HG02642 (cell line): ENCODE measurements at regions not wholly inside any gene's neighbourhood (a gene's known extent, or its start where the extent isn't known, plus 50 kb on each side); places are given as distances from the start of the nearest gene placed in this dataset.
"Not testable (repeated sequence)": the region's sequence is repeated elsewhere in the genome, so short reads cannot be mapped to it uniquely, and the experiment has no call there.

Experiments used
- ATAC-seq: cut with Tn5 transposase; IDR thresholded peaks from one replicate; pipeline ENCODE4 v1.9.1; 2021; ENCODE audit warnings: mild to moderate bottlenecking; ENCODE audit not compliant: unreplicated experiment, poor library complexity

DNA sequence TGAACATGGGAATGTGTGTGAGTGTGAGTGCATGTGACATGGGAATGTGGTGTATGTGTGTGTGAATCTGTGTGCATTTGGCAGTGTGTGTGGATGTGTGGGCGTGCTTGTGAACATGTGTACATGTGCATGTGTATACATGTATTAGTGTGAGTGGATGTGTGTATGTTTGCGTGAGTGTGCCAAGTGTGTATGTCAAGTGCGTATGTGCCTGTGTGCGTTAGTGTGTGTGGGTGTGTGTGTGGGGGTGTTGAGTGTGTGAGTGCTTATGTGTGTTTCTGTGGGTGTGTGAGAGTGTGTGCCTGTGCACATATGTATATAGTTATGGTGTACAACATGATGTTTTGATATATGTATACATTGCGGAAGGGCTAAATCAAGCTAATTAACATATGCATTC lies 244.3 kb downstream of the GADD45G start:
- no peak for ATAC-seq

- no peak for ATAC-seq
These were observed 245.3 kb downstream of the GADD45G start for GRCh38 chr9:89850153-89850552.

DNA sequence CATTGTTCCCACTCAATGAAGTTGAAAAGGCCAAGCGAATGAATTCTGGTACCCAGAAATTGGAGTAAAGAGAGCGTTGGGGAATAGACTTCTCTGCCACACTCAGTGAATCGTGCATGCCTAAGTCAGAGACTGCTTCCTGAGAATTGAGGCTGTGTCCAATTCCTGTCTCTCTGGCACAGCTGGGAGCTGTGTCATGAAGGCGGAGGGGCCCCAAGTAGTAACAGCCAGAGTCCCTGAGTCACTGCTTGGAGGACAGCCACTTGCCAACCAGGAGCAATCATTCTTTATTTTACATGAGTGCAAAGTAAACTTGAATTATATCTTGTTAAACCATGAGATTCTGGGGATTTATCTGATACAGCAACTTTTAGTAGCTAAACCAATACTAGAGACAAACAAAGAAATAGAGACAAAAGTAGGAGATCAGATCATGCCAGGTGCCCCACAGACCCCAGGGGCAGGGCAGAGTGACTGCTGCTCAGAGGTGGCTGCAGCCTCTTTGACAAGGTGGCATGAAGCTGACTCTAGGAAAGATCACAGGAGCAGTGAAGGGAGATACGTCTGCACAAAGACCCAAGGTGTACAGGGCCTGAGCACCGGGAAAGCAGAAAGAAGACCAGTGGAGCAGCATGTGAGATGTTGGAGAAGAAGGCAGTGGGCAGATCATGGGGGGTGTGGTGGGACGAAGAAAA lies 246.0 kb downstream of the GADD45G start:
- no peak for ATAC-seq

DNA sequence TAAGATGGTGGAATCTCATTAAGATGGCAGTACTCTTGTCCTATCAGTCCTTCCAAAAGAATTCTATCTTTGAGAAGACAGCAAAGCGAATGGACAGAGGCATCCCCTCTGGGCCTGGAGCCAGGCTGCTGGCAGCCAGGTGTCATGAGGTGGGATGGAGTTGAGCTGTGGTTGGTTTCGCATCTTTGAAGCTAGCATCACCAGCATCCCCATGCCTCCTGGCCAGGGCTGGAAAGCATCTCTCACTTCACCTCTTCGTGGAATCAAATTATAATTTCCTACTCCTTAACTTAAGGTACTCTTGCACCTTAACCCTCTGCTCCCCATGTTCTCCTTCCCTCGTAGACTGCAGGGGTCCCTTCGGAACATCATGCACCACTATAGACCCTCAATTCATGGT lies 248.3 kb downstream of the GADD45G start:
- ATAC-seq = no peak

DNA sequence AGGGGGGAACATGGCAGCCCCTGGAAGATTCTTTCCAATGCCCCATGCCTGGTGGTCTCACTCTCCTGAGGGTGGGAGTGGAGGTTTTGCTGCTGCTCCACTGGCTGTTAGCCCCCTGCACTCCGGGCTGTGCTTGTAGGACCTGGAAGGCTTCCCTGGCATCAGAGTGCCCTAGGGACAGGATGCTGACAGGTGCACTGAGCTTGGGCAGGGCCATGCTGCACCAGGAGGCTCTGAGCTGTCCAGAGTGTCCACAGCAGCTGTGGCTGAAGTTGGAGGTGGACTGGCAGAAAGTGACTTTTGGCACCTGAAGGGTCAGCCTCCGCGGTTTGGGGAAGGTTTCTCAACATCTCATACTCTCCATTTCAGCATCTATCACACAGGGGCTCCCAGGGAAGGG lies 249.1 kb downstream of the GADD45G start:
- ATAC-seq = no peak

DNA sequence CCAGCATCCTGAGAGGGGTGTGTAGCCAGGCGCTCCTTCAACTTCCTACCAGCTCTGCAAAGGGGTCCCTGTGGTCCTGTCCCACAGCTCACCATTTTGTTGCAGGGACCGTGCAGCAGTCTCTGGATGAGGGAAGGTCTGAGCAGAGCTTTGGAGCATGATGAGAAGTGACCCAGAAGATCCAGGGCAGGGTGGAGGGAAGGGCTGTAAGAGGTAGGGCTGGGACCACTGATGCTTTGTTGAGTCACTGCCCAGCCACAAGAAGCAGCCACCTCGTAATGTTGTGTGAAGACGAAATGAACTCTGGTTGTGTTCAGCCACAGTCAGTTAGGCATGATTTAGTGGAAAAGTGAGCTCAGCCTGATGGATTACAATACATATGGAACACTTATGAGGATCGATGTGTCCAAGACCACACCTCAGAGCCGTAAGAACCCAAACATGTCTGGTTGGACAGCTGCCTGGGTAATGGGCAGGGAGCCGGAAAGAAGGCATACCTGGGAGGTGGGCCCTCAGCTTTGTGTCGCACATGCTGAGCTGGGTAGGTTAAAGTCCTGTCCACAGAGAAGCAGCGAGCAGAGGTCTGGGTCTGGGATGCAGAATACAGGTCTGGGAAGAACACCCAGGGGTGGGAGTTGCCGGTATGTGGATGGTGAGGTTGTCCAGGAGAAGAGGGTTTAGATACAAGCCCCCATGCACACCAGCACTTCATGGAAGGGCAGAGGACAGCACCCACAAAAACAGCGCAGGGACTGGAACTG lies 250.1 kb downstream of the GADD45G start:
- no peak for ATAC-seq

DNA sequence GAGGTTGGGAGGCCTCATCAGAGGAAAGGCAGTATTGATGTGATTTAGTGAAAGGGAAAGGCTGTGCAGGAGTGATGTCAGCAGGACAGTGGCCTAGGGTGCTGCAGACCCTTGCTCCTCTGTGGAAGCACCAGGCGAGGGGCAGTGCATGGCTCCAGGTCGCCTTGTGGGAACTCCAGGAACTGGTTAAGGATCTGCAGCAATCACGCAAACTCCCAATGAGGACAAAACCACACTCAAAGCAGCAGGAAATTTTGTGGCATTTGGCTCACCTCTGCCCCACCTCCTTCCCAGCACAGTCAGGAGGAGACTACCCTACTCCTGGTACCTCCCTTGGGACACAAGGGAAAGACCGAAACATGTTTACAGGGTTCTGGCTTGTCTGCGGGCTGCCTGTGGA lies 251.5 kb downstream of the GADD45G start:
- not testable (repeated sequence) for ATAC-seq

DNA sequence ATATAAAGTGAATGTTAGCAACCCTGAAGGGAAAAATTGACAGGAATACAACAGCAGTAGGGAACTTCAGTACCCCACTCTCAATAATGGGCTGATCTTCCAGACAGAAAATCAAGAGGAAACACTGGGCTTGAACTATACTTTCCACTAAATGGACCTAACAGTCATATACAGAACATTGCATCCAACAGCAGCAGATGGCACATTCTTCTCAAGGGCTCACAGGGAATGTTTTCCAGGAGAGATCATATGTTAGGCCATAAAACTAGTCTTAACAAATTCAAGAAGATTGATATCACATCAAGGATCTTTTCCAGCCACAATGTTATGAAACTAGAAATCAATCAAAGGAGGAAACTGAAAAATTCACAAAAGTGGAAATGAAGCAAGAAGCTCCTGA lies 252.1 kb downstream of the GADD45G start:
- not testable (repeated sequence) for ATAC-seq

DNA sequence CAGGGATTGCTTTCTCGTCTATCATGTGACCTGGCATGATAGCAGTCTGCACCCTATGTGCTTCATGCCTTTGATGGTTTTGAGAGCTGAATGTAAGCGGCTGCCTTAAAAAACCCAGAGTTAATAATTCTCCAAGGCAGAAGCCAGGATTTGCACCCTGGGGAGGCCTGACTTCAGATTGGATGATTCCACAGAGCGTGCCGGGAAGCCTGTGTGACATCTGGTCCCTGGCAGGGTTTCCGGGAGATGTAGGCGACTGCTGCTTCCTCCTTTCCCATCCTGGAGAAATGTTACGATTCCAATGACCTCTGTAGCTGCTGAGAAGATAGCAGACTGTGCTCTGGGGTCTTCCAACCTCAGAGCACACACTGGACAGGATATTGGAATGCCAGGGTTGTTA lies 255.0 kb downstream of the GADD45G start:
- ATAC-seq = not testable (repeated sequence)

GRCh38 chr9:89861371-89861770 lies 256.6 kb downstream of the GADD45G start:
- ATAC-seq = not testable (repeated sequence)

- no peak for ATAC-seq
These were observed 257.5 kb downstream of the GADD45G start for GRCh38 chr9:89862316-89862715.

GRCh38 chr9:89863141-89863540 lies 258.3 kb downstream of the GADD45G start:
- ATAC-seq = no peak

- no peak for ATAC-seq
These were observed 259.0 kb downstream of the GADD45G start for GRCh38 chr9:89863837-89864236.

GRCh38 chr9:89864257-89864656 lies 259.4 kb downstream of the GADD45G start:
- ATAC-seq = no peak

DNA sequence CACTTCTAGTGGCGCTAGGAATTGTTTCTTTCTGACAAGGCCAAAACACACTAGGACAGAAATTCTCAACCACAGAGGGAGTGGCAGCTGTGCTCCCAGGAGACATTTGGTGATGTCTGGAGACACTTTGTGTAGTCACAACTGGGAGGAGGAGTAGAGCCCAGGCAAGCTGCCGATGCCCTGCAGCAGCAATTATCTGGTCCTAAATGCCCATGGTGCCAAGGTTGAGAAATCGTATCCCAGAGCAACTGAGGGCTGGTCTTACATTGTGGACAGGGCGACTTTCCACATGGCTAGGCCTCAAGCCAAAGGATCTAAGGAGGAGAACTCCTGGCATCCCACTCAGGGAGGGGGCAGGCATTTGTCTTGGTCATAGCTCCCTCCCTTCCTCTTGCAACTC lies 259.9 kb downstream of the GADD45G start:
- ATAC-seq = no peak

GRCh38 chr9:89865357-89865756 lies 260.5 kb downstream of the GADD45G start:
- no peak for ATAC-seq

DNA sequence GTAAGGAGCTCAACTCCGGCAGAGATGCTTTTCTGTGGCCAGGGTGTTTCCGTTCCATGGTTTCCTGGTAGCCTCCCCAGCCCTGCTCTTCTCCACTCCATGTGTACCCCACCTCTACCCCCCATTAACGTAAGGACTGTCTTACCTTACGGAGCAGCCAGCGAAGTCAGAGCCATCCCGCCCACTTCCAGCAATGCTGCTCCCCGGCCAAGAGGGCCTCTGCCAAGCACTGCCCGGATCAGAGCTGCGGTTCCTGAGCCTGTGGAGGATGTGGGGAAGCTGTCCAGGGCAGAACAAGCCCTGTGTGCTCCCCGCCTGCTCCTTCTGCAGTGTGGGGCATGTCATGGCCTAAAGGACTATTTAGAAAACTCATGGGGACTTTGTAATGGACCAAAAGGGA lies 261.2 kb downstream of the GADD45G start:
- ATAC-seq = no peak

DNA sequence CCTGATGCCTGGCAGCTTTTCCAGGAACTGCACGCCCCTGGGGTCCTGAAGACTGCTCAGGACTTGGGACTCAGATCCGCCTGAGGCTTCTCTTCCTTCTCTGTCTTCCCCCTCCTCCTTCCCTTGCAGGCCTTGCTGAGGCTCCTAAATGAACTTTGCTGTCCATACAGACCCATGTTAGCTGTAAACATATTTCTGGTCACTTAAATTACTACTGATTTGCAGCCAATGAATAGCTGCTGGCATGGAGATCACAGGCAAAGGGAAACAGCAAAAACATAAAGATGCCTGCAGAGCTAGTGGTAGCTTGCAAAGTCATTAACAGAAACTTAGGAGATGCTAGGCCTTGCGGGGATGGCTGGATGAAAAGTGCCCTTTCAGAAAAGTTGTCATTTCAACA lies 261.9 kb downstream of the GADD45G start:
- no peak for ATAC-seq

- no peak for ATAC-seq
These were observed 263.3 kb downstream of the GADD45G start for GRCh38 chr9:89868100-89868499.

DNA sequence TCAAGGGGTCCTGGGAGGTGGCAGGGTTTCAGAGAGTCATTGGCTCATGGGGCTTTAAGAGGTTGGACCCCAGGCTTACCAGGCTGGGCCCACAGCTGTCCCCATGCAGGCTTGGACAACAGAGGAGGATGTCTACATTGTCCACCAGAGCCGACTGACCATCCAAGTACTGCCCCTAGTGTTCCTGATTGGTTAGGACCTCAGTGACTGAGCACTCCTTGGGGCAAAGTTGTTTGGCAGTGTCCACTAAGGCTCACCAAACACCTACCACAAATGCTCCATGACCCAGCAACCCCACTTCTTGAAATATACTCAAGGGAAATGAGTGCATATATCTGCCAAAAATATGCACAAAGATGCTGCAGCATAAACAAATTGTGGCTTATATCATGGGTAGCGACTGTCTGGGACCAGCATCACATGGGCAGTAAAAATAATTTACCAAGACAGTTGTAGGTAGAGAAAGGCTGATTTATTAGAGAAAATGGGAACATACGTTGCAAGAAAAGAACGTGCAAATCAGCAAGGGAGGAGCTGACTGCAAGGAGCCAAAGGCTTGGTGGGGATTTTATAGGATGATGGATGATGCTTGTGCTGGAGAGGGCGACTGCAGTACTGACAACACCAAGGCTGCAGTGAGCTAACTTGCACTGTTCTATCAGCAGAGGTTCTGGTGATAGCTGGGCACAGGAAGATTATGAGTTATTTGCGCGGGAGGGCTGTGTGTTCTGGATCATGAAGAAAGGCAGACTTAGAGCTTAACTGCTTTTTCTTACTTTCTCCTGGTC lies 265.2 kb downstream of the GADD45G start:
- ATAC-seq = no peak

DNA sequence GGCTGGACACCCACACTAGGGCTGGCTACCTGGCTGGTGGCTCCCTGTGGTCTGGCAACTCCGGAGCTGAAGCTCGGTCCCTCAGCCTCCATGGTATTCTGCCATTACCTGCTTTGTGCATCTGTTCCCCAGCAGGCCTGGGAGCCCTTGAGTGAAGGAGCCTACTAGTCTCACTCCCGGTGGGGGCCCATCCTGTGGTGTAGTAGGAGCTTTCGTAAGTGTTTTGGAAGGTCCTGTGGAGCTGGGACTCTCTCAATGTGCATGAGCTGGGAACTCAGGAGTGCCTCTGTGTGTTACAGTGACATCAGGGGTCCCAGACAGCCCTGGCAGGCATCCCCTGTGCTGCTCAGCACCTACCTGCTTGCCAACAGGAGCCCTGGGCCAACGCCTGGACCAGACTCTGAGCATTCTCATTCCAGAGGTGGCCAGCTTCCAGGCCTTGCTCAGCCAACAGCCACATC lies 267.1 kb downstream of the GADD45G start:
- no peak for ATAC-seq
